HG02970 (cell line): ENCODE measurements at regions not wholly inside any gene's neighbourhood (a gene's known extent, or its start where the extent isn't known, plus 50 kb on each side); places are given as distances from the start of the nearest gene placed in this dataset.

ENCODE experiments used
- ATAC-seq: cut with Tn5 transposase; IDR thresholded peaks from one replicate; pipeline ENCODE4 v1.9.1; 2021; ENCODE audit warnings: mild to moderate bottlenecking, moderate library complexity, moderate number of reproducible peaks; ENCODE audit not compliant: unreplicated experiment, low FRiP score

- ATAC-seq = no peak
These were observed 561.1 kb downstream of the NR2F1-AS1 start for GRCh38 chr5:93019896-93020295.

GRCh38 chr5:93018461-93018860 is 562.6 kb downstream of the NR2F1-AS1 start:
- no peak for ATAC-seq

- ATAC-seq = no peak
These were observed 563.2 kb downstream of the NR2F1-AS1 start for GRCh38 chr5:93017849-93018248.

- no peak for ATAC-seq
These were observed 563.6 kb downstream of the NR2F1-AS1 start for GRCh38 chr5:93017376-93017775.

DNA sequence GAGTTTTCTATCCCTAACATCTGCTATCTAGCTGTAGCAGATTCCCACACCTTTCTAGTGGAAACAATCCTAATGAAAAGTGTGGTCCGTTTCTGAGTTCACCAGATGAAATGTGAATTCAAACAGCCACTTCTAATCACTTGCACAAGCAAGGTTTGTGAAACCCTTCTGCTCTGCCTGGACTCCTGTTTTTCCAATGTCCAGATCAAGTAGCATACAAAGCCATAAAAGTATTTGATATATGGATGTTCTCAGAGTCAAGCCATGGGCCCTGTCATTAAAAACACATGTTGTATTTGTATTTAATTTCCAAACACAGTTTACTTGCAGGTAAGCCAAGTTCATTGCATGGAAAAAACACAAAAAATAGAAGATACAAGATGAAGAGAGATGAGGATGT is 570.4 kb downstream of the NR2F1-AS1 start:
- ATAC-seq = no peak

- no peak for ATAC-seq
These were observed 571.0 kb downstream of the NR2F1-AS1 start for GRCh38 chr5:93010037-93010436.

DNA sequence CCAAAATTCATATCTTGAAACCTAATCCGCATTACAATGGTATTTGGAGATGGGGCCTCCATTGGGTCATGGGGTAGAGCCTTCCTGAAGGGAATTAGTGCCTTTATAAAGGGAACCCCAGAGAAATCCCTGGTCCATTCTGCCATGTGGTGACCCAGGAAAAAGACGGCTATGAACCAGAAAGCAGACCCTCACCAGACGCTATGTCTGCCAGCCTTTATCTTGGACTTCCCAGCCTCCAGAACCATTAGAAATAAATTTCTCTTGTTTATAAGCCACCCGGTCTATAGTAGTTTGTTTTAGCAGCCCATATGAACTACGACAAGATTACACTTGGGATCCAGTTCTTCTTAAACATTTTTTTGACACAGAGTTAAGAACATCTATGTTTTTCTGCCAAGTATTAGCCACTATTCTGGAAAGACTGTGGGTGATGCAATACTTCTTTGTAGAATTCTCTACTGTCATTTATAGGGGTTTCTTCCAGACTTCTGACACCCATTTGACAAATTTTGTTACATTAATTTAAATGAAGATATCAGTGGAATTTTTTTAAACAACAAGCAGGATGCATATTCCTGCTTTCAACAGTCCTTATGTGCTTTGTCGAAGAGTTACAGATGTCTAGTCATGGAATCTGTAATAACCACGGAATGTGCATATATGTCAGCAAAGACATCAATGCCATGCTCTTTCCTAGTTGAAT is 572.4 kb downstream of the NR2F1-AS1 start:
- ATAC-seq = no peak

DNA sequence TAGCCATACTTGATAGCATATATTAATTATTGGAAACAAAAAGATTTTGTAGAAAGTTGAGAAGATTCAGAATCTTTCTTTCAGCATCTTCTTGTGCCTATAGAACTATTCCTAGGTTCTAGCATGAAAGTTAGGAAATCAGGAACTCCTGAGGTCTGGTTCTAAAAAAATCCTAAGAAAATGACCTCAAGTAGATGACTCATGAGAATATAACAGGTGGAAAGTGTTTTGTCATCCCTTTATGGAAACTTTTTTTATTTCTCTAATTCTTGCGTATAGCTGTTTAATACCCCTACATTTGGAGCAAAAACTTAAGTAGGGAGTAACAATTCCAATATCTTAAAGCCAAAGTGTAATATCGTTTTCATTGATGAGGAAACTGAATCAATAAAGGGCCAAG is 574.1 kb downstream of the NR2F1-AS1 start:
- ATAC-seq = no peak

- no peak for ATAC-seq
These were observed 582.6 kb downstream of the NR2F1-AS1 start for GRCh38 chr5:92998456-92998855.

- no peak for ATAC-seq
These were observed 586.6 kb downstream of the NR2F1-AS1 start for GRCh38 chr5:92994392-92994791.

GRCh38 chr5:92992073-92992472 is 588.9 kb downstream of the NR2F1-AS1 start:
- ATAC-seq = no peak

DNA sequence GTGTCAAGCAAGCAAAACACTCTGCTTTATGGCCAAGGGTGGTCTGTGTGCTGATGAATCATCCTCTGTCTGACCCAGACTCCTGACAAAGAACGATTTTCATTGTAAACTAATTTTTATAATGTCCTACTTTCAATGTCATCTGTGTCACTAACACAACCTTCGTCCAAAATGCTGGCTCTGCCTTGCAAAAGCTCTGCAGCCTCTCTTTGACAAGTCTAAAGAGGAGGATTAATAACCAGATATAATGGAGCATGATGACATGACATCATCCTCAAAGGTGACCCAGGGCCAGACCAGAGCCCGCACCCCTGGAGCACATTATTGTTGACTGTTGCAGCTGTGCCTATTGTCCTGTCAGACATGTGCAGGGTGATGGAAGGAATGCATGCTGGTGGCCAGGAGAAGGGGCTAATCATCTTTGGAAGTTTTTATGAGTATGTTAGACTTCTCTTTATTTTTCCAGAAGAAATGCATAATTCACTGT is 589.4 kb downstream of the NR2F1-AS1 start:
- ATAC-seq = no peak

DNA sequence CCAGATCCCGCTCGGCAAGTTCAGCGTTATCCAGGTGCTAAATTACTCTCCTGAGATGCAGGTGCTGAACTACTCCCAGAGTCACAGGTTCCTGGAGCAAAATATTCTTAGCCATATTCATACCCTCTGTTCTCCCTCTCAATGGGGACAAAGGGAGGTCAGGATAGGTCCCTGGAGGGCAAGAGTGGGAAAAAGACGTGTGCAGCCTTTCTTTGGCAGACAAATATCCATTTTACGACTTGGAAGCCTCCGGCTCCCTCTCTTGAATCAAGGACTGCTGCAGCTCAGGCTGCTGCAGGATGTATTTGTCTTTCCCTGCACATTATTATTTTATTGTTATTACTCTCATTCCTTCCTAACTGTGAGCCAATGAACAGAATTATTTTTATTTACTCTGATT is 590.2 kb downstream of the NR2F1-AS1 start:
- no peak for ATAC-seq

DNA sequence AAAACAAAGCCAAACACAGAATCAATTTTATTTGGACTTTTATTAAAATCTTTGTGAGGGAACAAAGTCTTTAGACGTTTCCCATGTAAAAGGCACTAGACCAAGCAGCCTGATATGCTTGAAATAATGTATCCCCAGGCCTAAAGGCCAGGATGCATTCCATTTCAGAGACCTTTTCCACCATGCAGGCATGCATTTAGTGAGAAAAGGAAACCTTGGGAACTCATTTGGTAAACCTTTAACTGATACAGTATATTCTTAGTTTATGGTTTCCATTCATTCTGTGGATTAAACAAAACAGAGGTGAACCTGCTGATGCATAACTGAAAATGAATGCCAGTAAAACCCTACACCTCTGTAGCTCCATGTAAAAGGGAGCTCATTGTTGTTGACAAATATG is 600.0 kb downstream of the NR2F1-AS1 start:
- no peak for ATAC-seq

- no peak for ATAC-seq
These were observed 600.5 kb downstream of the NR2F1-AS1 start for GRCh38 chr5:92980491-92980890.

GRCh38 chr5:92979716-92980115 is 601.3 kb downstream of the NR2F1-AS1 start:
- no peak for ATAC-seq

GRCh38 chr5:92977846-92978540 is 603.0 kb downstream of the NR2F1-AS1 start:
- ATAC-seq = no peak

DNA sequence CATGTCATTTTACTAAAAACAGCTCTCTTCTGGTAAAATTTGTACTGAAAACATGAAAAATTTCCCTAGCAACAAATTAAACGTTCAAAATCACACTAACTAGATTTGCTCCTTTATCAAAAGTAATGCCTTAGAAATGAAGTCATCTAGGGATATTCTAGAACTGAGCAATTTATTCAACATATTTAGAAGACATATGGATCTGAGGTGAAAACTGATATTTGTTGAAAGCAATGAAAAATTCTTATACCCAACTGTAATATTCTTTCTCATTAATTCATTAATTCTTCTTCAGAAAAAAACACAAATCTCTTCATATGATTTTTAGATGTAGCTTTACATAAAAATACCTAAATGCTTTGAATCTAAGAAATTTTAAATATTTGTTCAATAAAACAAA is 604.9 kb downstream of the NR2F1-AS1 start:
- ATAC-seq = no peak

- ATAC-seq = no peak
These were observed 611.2 kb downstream of the NR2F1-AS1 start for GRCh38 chr5:92969781-92970237.

GRCh38 chr5:92969191-92969780 is 611.7 kb downstream of the NR2F1-AS1 start:
- ATAC-seq = no peak

DNA sequence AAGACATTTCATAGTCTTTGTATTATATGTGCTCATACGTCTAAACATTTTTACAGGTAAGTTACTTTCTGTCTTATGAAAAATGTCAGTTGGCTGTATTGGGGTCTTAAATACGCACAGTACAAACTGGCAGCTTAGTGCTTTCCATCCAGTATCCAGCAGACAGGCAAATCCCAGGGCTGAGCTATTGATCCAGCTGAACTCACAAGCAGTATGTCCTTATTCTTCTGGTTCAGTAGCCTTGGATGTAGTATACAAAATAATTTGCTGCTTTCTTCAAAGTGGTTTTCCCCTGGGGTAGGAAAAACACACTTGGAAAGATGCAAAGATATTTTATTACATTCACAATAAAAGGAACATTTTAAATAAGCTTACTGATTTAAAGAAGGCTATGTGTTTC is 617.2 kb downstream of the NR2F1-AS1 start:
- no peak for ATAC-seq

GRCh38 chr5:92962752-92963151 is 618.3 kb downstream of the NR2F1-AS1 start:
- ATAC-seq = no peak
